H9 (cell line): ENCODE measurements at regions not wholly inside any gene's neighbourhood (a gene's known extent, or its start where the extent isn't known, plus 50 kb on each side); places are given as distances from the start of the nearest gene placed in this dataset.

Source experiments
- DNase-seq: peaks from one replicate; pipeline ENCODE4 v3.0.0-alpha.2; 2017
- H2AFZ ChIP-seq: one replicate; pipeline ENCODE4 v1.6.1; 2013; ENCODE audit warnings: mild to moderate bottlenecking, low read length, control low read depth, moderate library complexity
- H2AK5ac ChIP-seq: 2 replicates; pipeline ENCODE4 v1.6.1; 2013; ENCODE audit warnings: low read length, control low read depth, mixed read lengths; ENCODE audit not compliant: insufficient read length
- H2BK120ac ChIP-seq: one replicate; pipeline ENCODE4 v1.6.1; 2013; ENCODE audit warnings: low read depth, mild to moderate bottlenecking, low read length, control low read depth, inconsistent platforms; ENCODE audit not compliant: poor library complexity, severe bottlenecking
- H2BK12ac ChIP-seq: 2 replicates; pipeline ENCODE4 v1.6.1; 2013; ENCODE audit warnings: low read length, control low read depth, mixed read lengths, low read depth; ENCODE audit not compliant: insufficient read length
- H2BK15ac ChIP-seq: 2 replicates; pipeline ENCODE4 v1.6.1; 2013; ENCODE audit warnings: low read depth, low read length, control low read depth
- H2BK20ac ChIP-seq: one replicate; pipeline ENCODE4 v1.6.1; 2013; ENCODE audit warnings: low read depth, mild to moderate bottlenecking, low read length, control low read depth, inconsistent platforms; ENCODE audit not compliant: poor library complexity, severe bottlenecking
- H2BK5ac ChIP-seq: 2 replicates; pipeline ENCODE4 v1.6.1; 2013; ENCODE audit warnings: low read length, control low read depth, mixed read lengths; ENCODE audit not compliant: insufficient read length
- H3K14ac ChIP-seq: 2 replicates; pipeline ENCODE4 v1.6.1; 2013; ENCODE audit warnings: low read length, control low read depth; ENCODE audit not compliant: insufficient read depth
- H3K18ac ChIP-seq: 2 replicates; pipeline ENCODE4 v1.6.1; 2013; ENCODE audit warnings: low read depth, mild to moderate bottlenecking, mixed read lengths, low read length, control low read depth; ENCODE audit not compliant: insufficient read length
- H3K23ac ChIP-seq: 2 replicates; pipeline ENCODE4 v1.6.1; 2013; ENCODE audit warnings: low read length, control low read depth, mixed read lengths, low read depth; ENCODE audit not compliant: insufficient read length
- H3K23me2 ChIP-seq: 2 replicates; pipeline ENCODE4 v1.6.1; 2013; ENCODE audit warnings: low read depth, mild to moderate bottlenecking, mixed read lengths, low read length, control low read depth; ENCODE audit not compliant: insufficient read length, poor library complexity, severe bottlenecking
- H3K27ac ChIP-seq: 2 replicates; pipeline ENCODE4 v1.5.1; 2013; ENCODE audit warnings: low read length, control low read depth, mixed read lengths, low read depth; ENCODE audit not compliant: insufficient read length
- H3K27me3 ChIP-seq: 2 replicates; pipeline ENCODE4 v1.6.1; 2013; ENCODE audit warnings: low read length, control low read depth, inconsistent platforms; ENCODE audit not compliant: insufficient read depth
- H3K4ac ChIP-seq: 2 replicates; pipeline ENCODE4 v1.6.1; 2013; ENCODE audit warnings: low read depth, mild to moderate bottlenecking, control low read depth, inconsistent platforms, low read length, moderate library complexity
- H3K4me1 ChIP-seq: 2 replicates; pipeline ENCODE4 v1.6.1; 2013; ENCODE audit warnings: low read length, control low read depth, inconsistent platforms; ENCODE audit not compliant: insufficient read depth
- H3K4me2 ChIP-seq: 2 replicates; pipeline ENCODE4 v1.6.1; 2013; ENCODE audit warnings: low read length, control low read depth, mixed read lengths; ENCODE audit not compliant: insufficient read length, insufficient read depth
- H3K56ac ChIP-seq: 2 replicates; pipeline ENCODE4 v1.6.1; 2013; ENCODE audit warnings: low read depth, mild to moderate bottlenecking, mixed read lengths, low read length, control low read depth; ENCODE audit not compliant: insufficient read length
- H3K79me1 ChIP-seq: 2 replicates; pipeline ENCODE4 v1.6.1; 2013; ENCODE audit warnings: low read depth, mild to moderate bottlenecking, moderate library complexity, low read length, control low read depth, inconsistent platforms; ENCODE audit not compliant: insufficient read depth, poor library complexity, severe bottlenecking
- H3K79me2 ChIP-seq: 2 replicates; pipeline ENCODE4 v1.6.1; 2013; ENCODE audit warnings: low read length, control low read depth, inconsistent platforms; ENCODE audit not compliant: insufficient read depth
- H3K9ac ChIP-seq: 2 replicates; pipeline ENCODE4 v1.6.1; 2013; ENCODE audit warnings: low read length, control low read depth, mixed read lengths; ENCODE audit not compliant: insufficient read length; ENCODE audit errors: extremely low read depth
- H3K9me3 ChIP-seq: one replicate; pipeline ENCODE4 v1.6.1; 2013; ENCODE audit warnings: low read depth, low read length, inconsistent platforms; ENCODE audit not compliant: control insufficient read depth
- H3T11ph ChIP-seq: one replicate; pipeline ENCODE4 v1.6.1; 2013; ENCODE audit warnings: mild to moderate bottlenecking, low read length, control low read depth, inconsistent platforms
- H4K20me1 ChIP-seq: one replicate; pipeline ENCODE4 v1.6.1; 2013; ENCODE audit not compliant: control insufficient read depth, insufficient read length, insufficient read depth
- H4K5ac ChIP-seq: 2 replicates; pipeline ENCODE4 v1.6.1; 2013; ENCODE audit warnings: low read depth, mild to moderate bottlenecking, mixed read lengths, low read length, control low read depth; ENCODE audit not compliant: insufficient read length
- H4K8ac ChIP-seq: replicated peaks from 2 replicates; pipeline ENCODE4 v1.6.1; 2013; ENCODE audit warnings: low read length, control low read depth, mixed read lengths, low read depth; ENCODE audit not compliant: insufficient read length
- H4K91ac ChIP-seq: 2 replicates; pipeline ENCODE4 v1.6.1; 2013; ENCODE audit warnings: low read depth, mild to moderate bottlenecking, moderate library complexity, mixed read lengths, low read length, control low read depth; ENCODE audit not compliant: insufficient read length
- H3K27ac Mint-ChIP-seq, 3 experiments: 2 replicates in 2 of 3; 3 replicates in 1 of 3; pipeline ENCODE4 v1.8.0; 2020 to 2021; ENCODE audit warnings: mixed read lengths in 3 of 3, mild to moderate bottlenecking in 1 of 3, moderate library complexity in 1 of 3
- H3K27me3 Mint-ChIP-seq: 2 replicates; pipeline ENCODE4 v1.8.0; 2021; ENCODE audit warnings: low read depth, mild to moderate bottlenecking, moderate library complexity, mixed read lengths
- H3K36me3 Mint-ChIP-seq, 3 experiments: 2 replicates in 2 of 3; 3 replicates in 1 of 3; pipeline ENCODE4 v1.8.0; 2020 to 2021; ENCODE audit warnings: low read depth in 3 of 3, mixed read lengths in 3 of 3; ENCODE audit not compliant: insufficient read depth in 1 of 3
- H3K4me1 Mint-ChIP-seq, 2 experiments: 2 replicates each; pipeline ENCODE4 v1.8.0; 2020; ENCODE audit warnings: mixed read lengths in 2 of 2
- H3K4me3 Mint-ChIP-seq, 2 experiments: 2 replicates in 1 of 2; 3 replicates in 1 of 2; pipeline ENCODE4 v1.8.0; 2020 to 2021; ENCODE audit warnings: mild to moderate bottlenecking in 2 of 2, mixed read lengths in 2 of 2, moderate library complexity in 1 of 2
- H3K9me3 Mint-ChIP-seq, 2 experiments: 2 replicates in 1 of 2; 3 replicates in 1 of 2; pipeline ENCODE4 v1.8.0; 2020; ENCODE audit warnings: mild to moderate bottlenecking in 2 of 2, mixed read lengths in 2 of 2, moderate library complexity in 1 of 2
- CTCF ChIP-seq: fragments of 200-600 bp; sonication (generic); conservative IDR thresholded peaks from 3 replicates; pipeline ENCODE4 v1.8.0; 2021; ENCODE audit warnings: antibody characterized with exemption, mild to moderate bottlenecking

GRCh38 chr15:39110336-39110735, 470.5 kb upstream of the THBS1 start:
- H2BK5ac ChIP-seq: no peak overlapping the region
- H4K8ac ChIP-seq: no peak overlapping the region
- no peaks in the 10 kb centered on the region for H3K9me3 ChIP-seq
- DNase-seq: no peak
- no peak overlapping the region for H4K5ac ChIP-seq
- H3K79me1 ChIP-seq: no peaks in the 10 kb centered on the region
- H3T11ph ChIP-seq: no peak overlapping the region
- no peak overlapping the region for H3K4me2 ChIP-seq
- no peaks in the 10 kb centered on the region for H4K20me1 ChIP-seq
- Mint-ChIP-seq H3K4me1 (no peaks in the 10 kb centered on the region), H3K4me3 (no peak overlapping the region), H3K36me3 (peaks cover 0 to 4% (median 0%) of the 10 kb centered on the region in 3 experiments; a peak in 2 of 7 replicates), H3K9me3 (peaks cover 0 to 2% of the 10 kb centered on the region in 2 experiments; a peak in 1 of 5 replicates), H3K27ac (no peak overlapping the region), H3K27me3 (peaks cover 1% of the 10 kb centered on the region; the same call in 1 of the 2 replicates)
- no peak overlapping the region for H3K18ac ChIP-seq
- no peak overlapping the region for H3K23ac ChIP-seq
- H2BK20ac ChIP-seq: no peak overlapping the region
- H3K23me2 ChIP-seq: no peaks in the 10 kb centered on the region
- H2BK120ac ChIP-seq: no peak overlapping the region
- TF ChIP-seq CTCF: no peak
- H2BK15ac ChIP-seq: no peak overlapping the region
- no peak overlapping the region for H3K14ac ChIP-seq
- H3K79me2 ChIP-seq: no peaks in the 10 kb centered on the region
- H3K27ac ChIP-seq: no peak overlapping the region
- H3K56ac ChIP-seq: no peak overlapping the region
- H2BK12ac ChIP-seq: no peak overlapping the region
- no peak overlapping the region for H2AFZ ChIP-seq
- no peak overlapping the region for H3K4ac ChIP-seq
- H4K91ac ChIP-seq: no peak overlapping the region
- H3K4me1 ChIP-seq: no peaks in the 10 kb centered on the region
- H3K9ac ChIP-seq: no peak overlapping the region
- no peak overlapping the region for H2AK5ac ChIP-seq
- H3K27me3 ChIP-seq: no peaks in the 10 kb centered on the region
